ENCODE measurements at regions not wholly inside any gene's neighbourhood (a gene's known extent, or its start where the extent isn't known, plus 50 kb on each side); places are given as distances from the start of the nearest gene placed in this dataset.
"Not testable (repeated sequence)": the region's sequence is repeated elsewhere in the genome, so short reads cannot be mapped to it uniquely, and the experiment has no call there.

DNA sequence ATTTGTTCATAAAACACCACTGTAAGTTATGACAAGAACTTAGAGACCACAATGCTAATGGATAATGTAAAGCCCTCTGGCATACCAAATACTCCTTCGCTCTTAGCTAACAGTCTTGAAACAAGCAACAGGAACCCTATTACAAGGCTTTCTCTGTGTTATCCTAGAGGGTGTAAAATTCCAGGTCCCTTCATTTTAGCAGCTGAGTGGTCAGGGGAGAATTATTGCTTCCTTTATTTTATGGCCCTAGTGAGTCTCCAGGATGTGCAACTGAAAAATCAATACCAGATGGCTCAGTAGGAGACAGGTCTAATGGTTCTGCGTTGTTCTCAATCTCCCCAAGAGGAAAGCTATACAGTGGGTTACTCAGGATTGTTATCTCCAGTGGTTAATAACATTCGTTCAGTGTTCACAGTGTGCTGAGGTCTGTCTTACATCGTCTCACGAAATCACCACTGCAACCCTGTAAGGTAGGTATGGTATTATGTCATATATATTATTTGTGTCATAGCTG lies 172.7 kb upstream of the CNOT2 start:
- DNase-seq (ENCODE audit: low spot score) = no peak

DNA sequence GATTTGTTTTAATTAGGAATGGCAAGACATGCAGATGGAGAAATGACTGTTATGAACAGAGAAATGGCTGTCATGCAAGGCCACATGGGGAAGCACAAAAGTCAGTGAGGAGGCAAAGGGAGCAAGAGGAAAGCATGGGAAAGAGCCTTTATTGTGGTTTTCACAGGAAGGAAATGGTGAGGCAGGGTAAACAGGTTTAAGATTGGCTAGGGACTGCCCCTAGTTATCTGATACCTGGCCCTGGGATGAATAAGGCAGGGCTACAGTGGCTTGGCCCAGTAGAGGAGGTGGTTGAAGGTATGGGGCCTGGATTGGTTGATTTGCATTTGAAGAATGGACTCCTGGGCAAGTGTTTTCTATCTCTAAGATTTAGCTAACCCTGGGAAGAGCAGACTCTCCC lies 168.7 kb upstream of the CNOT2 start:
- DNase-seq (ENCODE audit: low spot score) = no peak

DNA sequence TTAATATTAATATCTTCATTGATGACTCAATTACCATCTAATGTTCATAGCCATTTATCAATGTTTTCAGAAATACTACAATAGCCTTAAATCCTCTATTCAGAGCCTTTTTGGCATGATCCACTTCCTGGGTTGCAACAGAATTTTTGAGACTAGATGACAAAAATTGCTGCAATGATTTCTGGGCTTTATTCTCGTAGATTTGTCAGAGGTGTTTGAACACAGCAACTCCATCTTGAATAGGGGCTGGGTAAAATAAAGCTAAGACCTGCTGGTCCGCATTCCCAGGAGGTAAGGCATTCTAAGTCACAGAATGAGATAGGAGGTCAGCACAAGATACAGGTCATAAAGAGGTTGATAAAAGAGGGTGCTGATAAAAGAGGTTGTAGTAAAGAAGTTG lies 165.8 kb upstream of the CNOT2 start:
- no peak for DNase-seq (ENCODE audit: low spot score)

DNA sequence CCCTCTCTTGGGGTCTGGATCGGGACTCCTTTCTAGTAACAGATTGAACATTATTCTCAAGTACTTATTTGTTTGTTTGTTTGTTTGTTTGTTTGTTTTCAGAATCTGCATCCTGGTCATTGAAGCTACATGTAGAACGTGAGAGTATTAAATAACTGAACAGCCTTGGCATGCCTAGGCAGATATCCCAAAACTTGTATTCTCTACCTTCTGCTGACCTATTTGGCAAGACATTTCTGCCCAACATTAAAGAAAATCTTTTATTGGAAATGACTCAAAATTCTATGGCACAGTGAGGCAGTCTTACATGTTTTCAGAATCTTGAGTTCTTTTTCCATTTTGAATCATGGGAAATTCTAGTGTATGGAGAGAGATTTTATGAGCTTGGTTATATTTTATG lies 165.1 kb upstream of the CNOT2 start:
- DNase-seq (ENCODE audit: low spot score) = no peak

DNA sequence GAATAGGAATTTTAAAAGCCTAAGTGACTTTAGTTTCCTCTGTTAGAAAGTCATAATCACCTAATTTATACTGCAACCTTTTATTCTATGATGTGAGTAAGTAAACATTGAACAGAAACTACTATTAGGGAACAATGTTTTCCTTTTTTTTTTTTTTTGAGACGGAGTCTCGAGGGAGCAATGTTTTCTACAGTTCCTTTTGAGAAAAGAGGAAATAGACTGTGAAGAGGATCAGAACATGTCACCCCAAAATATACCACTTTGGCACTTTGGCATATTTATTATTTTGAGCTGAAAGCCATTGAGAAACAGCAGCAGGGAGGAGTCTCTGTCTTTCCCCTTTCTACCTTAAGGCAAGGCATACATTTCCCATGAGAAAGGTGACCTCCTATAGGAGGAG lies 162.7 kb upstream of the CNOT2 start:
- peak; percentile 34 for DNase-seq (ENCODE audit: low spot score)

DNA sequence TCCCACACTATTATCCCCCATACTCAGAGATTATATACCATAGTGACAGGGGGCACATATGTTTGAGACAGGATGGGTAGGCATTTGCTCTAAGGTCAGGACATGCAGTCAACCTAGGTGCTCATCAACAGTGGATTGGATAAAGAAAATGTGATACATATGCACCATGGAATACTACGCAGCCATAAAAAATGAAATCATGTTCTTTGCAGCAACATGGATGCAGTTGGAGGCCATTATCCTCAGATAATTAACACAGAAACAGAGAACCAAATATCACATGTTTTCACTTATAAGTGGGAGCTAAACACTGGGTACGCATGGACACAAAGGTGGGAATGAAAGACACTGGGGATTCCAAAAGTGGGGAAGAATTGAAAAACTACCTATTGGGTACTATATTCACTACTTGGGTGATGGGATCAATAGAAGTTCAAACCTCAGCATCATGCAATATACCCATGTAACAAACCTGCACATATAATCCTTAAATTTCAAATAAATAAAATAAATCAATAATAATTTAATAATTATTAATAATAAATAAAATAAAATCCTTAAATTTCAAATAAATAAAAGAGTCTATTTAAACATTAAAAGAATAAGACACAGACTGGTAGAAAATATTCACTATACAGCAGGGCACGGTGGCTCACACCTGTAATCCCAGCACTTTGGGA lies 160.1 kb upstream of the CNOT2 start:
- no peak for DNase-seq (ENCODE audit: low spot score)

DNA sequence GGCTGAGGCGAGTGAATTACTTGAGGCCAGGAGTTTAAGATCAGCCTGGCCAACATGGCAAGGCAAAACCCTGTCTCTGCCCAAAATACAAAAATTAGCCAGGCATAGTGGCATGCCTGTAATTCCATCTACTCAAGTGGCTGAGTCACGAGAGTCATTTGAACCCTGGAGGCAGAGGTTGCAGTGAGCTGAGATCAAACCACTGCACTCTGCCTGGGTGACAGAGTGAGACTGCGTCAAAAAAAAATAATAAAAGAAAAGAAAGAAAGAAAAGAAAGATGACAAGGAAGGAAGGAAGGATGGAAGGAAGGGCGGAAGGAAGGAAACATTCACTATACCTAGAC lies 159.6 kb upstream of the CNOT2 start:
- DNase-seq (ENCODE audit: low spot score) = no peak

DNA sequence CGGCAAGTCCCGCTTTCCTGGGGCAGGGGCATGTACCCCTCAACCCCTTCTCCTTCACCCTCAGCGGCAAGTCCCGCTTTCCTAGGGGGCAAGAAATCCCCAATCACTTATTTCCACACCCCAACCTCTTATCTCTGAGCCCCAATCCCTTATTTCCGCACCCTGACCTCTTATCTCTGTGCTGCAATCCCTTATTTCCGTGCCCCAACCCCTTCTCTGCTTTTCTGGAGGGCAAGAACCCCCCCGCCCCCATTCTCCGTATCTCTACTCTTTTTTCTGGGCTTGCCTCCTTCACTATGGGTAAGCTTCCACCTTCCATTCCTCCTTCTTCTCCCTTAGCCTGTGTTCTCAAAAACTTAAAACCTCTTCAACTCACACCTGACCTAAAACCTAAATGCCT lies 156.9 kb upstream of the CNOT2 start:
- DNase-seq (ENCODE audit: low spot score) = not testable (repeated sequence)

DNA sequence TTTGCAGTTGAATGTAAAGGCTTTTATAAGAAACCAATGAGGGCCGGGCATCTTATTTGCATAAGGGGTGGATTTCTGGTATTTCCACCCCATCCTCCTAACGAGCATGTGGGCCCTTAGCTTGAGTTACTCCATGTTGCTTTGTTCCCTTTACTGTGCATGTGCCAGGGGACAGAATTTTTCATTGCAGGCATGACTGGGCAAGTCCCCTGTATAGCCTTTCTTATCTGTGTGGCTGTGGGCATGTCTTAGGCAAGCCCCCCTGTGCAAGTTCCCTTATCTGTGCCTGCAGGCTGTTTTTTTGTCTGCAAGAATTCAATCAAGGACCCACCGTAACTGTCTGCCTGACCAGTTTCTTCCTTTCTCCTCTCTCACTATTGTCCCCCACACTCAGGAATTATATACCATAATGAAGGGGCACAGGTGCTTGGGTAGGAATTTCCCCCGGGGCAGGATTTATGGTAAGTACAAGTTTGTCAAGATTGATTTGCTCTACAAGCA lies 152.2 kb upstream of the CNOT2 start:
- DNase-seq (ENCODE audit: low spot score) = no peak

DNA sequence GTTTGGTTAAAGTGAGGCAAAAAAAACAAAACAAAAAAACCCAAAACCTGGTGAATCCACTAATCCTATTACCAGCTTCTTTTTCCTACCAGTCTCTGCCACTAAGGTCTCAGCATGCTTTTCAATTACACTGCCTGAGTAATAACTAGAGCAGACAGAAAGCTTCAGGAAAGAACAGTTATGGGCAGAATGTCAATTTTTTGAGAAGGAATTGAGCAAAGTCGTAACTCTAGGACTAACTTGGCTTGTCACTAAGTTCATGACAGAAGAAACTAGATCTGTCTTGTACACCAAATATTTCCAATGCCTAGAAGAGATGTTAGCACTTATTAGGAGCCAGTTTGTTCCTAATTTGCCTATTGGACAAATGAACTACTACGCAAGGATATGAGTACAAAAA lies 148.8 kb upstream of the CNOT2 start:
- no peak for DNase-seq (ENCODE audit: low spot score)

DNA sequence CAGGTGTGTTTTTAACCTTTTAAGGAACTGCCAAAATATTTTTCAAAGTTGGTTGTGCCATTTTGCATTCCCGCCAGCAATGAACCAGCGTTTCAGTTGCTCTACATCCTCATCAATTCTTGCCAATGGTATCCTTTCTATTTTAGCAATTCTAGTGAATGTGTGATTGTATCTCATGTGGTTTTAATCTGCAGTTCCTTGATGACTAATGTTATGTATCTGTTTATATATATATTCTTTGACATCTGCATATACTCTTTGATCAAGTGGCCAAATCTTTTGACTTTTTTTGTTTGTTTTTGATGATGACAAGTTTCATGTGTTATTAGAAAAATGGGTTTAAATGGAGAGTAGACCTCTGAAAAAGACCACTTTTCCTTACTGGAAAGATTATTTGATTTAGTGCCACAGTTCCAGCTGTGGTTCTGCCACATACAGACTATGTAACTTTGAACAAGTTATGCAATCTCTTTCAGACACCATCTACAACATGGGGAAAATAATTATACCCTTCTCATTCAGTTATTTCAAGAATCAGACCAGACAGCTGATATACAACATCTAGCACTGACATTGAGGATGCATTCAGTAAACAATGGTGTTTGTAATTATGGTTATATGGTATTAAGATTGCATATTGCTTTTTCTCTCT lies 146.3 kb upstream of the CNOT2 start:
- DNase-seq (ENCODE audit: low spot score) = no peak

DNA sequence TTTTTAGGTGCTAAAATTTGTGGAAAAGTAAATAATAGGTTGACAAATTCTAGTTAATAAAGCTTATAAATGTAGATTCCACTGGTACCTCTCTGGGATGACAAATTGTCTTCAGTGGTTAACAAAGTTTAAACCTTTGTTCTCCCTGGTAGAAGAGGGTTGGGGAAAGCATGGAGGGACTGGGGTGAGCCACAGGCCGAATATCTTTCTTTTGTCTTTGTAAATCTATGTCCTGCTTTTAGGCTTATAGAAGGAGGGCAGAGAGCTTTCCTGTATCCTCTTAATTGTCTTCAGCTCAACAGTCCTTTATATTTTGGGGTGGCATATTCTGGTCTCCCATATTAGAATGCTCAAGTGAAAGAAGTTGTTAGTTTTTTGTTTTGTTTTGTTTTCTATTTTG lies 142.2 kb upstream of the CNOT2 start:
- DNase-seq (ENCODE audit: low spot score) = no peak

DNA sequence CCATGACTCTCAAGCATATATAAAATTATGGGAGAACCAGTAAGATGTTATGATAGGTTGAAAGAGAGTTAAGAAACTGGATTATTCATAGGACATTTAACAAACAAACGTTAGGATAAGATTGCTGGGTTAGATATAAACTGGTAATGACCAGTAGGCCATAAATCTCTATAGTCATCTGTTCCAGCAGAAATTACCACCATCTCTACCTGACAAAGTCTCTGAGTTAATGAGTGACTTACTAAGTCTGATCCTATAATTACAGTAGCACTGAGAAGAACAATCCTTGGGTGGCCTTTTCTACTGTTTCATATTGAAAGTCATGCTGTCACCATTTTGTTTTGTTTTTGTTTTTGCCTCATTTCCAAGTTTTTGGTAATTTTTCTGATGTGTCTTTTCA lies 136.9 kb upstream of the CNOT2 start:
- DNase-seq (ENCODE audit: low spot score) = no peak

DNA sequence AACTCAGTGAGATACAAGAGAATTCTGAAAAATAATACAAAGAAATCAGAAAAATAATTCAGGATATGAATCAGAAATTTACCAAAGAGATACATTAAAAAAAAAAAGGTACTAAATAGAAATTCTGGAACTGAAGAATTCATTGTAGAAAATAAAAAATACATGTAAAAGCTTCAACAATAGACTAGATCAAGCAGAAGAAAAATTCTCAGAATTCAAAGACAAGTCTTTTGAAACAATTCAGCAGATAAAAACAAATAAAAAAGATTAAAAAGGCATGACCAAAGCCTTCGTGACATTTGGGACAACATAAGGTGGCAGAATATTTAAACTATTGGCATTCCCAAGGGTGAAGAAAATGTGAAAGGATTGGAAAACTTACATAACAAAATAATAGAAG lies 133.1 kb upstream of the CNOT2 start:
- no peak for DNase-seq (ENCODE audit: low spot score)

DNA sequence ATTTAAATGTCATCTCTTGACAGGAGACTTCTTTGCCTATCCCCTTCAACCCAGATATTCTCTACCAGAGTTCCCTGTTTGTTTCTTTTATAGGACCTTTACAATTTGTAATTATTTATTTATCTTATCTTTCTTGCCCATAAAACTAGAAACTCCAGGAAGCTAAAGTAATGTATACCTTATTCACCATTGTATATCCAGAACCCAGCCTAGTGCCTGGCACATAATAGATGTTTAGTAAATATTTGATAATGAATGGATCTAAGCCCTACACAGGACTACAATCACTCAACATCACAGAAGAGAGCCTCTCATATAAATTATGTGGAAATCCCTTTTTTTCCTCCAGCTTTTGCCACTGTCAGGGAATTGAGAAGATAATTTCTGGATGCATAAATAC lies 125.6 kb upstream of the CNOT2 start:
- DNase-seq (ENCODE audit: low spot score) = no peak

DNA sequence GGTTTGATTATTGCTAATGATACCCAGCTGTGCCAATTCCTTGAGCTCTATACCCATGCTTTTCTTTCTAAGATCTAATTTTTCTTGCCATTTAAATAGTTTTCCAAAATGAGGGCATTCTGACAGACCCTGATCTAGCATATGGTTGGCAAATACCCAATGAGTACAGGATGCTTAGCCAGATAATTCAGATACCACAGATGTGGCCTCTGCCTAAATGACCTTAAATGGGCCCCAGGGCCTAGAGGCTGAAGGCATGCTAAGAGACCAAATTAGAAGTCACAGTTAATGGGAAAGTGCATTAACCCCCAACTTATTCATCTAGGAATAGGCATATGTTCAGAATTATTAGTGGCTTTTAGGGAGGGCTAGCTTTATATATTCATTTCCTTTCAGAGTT lies 122.3 kb upstream of the CNOT2 start:
- no peak for DNase-seq (ENCODE audit: low spot score)

DNA sequence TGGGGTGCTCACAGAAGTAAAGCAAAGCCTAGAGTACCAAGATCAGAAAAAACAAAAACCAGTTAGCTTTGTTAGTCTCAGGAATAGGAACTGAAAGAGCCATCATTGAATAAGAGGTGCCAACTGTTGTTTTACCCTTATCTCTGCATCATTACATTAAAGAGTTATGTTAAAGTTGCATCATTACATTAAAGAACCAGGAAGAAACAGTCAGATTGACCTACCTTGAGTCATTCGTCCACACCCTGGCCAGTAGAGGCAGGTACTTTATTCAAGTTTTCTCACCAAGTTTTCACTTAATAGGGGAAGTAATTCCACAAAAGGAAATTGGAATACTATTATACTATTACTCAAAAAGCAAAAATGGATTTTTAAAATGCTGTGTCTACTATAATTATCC lies 121.7 kb upstream of the CNOT2 start:
- no peak for DNase-seq (ENCODE audit: low spot score)

DNA sequence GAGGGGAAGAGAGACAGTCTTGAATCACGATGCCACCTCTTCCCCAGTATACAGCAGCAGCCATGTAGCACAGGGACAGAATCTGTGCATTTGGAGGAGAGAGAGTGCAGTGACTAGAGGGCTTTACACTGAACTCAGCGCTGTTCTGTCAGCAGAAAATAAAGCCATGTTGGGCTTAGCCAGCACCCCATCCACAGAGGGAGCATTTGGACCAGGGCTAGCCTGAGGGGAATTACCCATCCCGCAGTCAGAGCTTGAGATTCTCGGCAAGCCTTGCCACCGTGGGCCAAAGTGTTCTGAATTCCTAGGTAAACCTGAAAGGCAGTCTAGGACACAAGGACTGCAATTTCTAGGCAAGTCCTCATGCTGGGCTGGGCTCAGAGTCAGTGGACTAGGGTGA lies 120.4 kb upstream of the CNOT2 start:
- DNase-seq (ENCODE audit: low spot score) = no peak

DNA sequence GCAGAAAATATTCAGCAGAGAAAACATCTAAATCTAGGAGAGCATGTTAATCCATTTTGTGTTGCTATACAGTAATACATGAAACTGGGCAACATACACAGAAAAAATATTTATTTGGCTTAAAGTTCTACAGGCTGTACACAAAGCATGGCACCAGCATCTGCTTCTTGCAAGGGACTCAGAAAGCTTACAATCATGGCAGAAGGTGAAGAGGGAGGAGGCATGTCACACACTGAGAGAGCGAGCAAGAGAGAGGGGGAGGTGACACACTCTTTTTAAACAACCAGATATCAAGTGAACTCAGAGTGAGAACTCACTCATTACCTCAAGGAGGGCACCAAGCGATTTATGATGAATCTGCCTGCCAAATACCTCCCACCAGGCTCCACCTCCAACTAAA lies 94.2 kb upstream of the CNOT2 start:
- no peak for DNase-seq (ENCODE audit: low spot score)

DNA sequence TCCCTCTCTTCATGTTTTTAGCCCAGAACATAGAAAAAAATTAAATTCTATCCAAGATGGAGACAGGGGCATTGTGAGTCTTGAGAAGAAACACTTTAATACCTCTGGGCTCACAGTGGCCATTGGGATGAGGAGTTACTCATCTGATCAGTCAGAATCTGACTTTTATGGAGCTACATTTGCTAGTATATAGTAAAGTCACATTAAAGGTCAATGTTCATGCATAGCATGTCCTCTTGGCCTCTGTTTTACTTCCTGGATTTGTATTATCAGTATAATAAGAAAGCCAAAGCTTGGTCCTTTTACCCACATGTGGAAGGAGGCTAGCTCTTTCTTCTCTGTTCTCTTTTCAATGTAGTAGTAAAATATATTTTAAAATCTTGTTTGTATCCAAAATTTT lies 93.6 kb upstream of the CNOT2 start:
- DNase-seq (ENCODE audit: low spot score) = no peak

DNA sequence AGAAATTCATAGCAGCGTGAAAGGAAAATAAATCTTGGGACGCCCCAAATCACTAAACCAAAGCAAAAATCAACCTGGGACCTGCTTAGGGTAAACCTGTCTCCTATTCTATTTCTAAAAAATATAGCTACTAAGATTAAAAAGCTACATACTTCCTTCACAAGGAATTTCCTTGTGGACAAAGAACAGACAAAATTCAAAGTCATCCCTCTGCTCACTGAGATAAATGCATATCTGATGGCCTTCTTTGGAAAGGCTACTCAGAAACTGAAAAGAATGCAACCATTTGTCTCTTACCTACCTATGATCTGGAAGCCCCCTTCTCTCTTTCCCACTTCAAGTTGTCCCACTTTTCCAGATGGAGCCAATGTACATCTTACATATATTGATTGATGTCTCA lies 93.0 kb upstream of the CNOT2 start:
- no peak for DNase-seq (ENCODE audit: low spot score)

DNA sequence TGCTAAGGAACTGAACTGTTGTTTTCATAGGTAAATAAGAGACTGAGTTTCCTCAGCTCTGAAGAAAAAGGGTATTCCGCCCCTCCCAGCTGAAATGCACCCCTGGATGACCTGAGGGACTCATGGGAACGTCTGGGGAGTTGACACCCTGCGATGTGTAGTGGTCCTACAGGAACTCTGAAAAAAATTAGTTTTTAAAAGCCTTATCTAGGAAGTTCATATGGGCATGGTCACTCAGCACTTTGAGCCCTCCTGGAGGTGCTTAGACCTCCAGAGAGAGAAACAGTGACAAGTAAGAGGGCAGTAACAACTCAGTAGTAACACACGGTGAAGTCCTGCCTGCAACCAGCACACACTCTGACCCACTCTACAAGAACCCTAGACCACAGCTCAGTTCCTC lies 91.2 kb upstream of the CNOT2 start:
- DNase-seq (ENCODE audit: low spot score) = no peak

DNA sequence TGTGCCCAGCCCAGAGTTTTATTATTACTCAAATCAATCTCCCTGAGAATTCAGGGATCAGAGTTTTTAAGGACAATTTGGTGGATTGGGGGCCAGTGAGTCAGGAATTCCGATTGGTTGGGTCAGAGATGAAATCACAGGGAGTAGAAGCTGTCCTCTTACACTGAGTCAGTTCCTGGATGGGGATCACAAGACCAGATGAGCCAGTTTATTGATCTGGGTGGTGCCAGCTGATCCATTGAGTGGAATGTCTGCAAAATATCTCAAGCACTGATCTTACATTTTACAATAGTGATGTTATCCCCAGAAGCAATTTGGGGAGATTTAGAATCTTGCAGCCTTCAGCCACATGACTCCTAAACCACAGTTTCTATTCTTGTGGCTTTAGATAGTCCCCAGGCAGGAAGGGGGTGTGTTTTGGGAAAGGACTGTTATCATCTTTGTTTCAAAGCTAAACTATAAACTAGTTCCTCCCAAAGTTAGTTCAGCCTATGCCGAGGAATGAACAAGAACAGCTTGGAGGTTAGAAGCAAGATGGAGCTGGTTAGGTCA lies 89.1 kb upstream of the CNOT2 start:
- no peak for DNase-seq (ENCODE audit: low spot score)

Data from globus pallidus (tissue), 1 donor.